ENCODE measurements at regions not wholly inside any gene's neighbourhood (a gene's known extent, or its start where the extent isn't known, plus 50 kb on each side); places are given as distances from the start of the nearest gene placed in this dataset.
A peak's percentile ranks its signal among the peaks of the same experiment; 100 is the strongest.

DNA sequence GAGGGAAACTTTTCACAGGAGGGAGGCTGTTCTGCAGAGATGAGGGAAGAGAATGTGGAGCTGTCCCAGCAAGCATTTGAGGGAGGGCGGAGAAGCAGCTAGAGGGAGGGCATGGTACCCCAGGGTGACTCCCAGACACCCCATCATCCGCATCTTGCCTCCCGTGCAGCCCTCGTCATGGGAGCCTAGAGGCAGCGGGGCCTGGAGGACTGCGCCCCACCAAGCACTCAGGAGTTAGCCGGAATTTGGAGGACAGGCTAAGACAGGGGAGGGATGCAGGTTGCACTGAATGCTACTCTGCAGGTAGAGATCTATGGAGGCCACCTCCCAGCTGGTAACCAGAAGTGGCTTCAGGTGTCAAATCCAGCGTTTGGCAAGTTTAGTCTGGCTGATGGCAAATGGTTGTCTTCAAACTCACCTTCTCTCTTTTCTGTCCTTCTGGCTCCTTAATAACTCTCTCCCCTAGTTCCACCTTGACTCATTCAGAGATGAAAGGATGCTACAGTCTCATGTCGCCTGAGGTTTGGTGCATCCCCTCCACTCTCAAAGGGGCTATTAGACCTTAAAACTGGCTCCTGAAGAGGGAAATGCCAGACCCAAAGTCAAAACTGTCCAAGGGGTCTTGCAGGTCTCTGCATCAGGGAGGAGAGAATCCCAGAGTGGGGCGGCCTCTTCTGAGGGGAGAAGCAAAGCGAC lies 155.9 kb upstream of the TLE3 start:
- no peak overlapping the region for H3K4me3 ChIP-seq (ENCODE audit: low read depth, poor library complexity, severe bottlenecking)
- WGBS, 2 donors, result 94 to 96% methylated on average over 11 of the region's 11 CpGs
- no peak for TF ChIP-seq POLR2A (IDR thresholded peaks at IDR 0.05)
- TF ChIP-seq, protein P1, sequence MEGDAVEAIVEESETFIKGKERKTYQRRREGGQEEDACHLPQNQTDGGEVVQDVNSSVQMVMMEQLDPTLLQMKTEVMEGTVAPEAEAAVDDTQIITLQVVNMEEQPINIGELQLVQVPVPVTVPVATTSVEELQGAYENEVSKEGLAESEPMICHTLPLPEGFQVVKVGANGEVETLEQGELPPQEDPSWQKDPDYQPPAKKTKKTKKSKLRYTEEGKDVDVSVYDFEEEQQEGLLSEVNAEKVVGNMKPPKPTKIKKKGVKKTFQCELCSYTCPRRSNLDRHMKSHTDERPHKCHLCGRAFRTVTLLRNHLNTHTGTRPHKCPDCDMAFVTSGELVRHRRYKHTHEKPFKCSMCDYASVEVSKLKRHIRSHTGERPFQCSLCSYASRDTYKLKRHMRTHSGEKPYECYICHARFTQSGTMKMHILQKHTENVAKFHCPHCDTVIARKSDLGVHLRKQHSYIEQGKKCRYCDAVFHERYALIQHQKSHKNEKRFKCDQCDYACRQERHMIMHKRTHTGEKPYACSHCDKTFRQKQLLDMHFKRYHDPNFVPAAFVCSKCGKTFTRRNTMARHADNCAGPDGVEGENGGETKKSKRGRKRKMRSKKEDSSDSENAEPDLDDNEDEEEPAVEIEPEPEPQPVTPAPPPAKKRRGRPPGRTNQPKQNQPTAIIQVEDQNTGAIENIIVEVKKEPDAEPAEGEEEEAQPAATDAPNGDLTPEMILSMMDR (IDR thresholded peaks at IDR 0.05), result no peak
- peak in 1 of 2 donors; percentile 81 for DNase-seq (ENCODE audit: low spot score in 2 of 2)
- intact Hi-C loops (cut with DNase I; ENCODE audit: low total_unique reads), result no loop called here

- DNase-seq (ENCODE audit: low spot score in 2 of 2), result peak in 1 of 2 donors; percentile 79
- TF ChIP-seq, protein P1 (IDR thresholded peaks at IDR 0.05), result no peak
- no peak for TF ChIP-seq POLR2A (IDR thresholded peaks at IDR 0.05)
- WGBS, 2 donors, result 81 to 93% methylated on average over 7 of the region's 7 CpGs
- intact Hi-C loops (cut with DNase I; ENCODE audit: low total_unique reads), result no loop called here
- no peak overlapping the region for H3K4me3 ChIP-seq (ENCODE audit: low read depth, poor library complexity, severe bottlenecking)
Observed at GRCh38 chr15:70252951-70253320, 155.2 kb upstream of the TLE3 start.

- WGBS, 2 donors, result 52 to 67% methylated on average over 15 to 18 of the region's 21 CpGs
- intact Hi-C loops (cut with DNase I; ENCODE audit: low total_unique reads), result no loop called here
- DNase-seq (ENCODE audit: low spot score in 2 of 2), result peak in 1 of 2 donors; percentile 82
- no peak for TF ChIP-seq POLR2A (IDR thresholded peaks at IDR 0.05)
- TF ChIP-seq, protein P1 (IDR thresholded peaks at IDR 0.05), result no peak
- no peak overlapping the region for H3K4me3 ChIP-seq (ENCODE audit: low read depth, poor library complexity, severe bottlenecking)
Observed at GRCh38 chr15:70252056-70252950, 154.6 kb upstream of the TLE3 start.

DNA sequence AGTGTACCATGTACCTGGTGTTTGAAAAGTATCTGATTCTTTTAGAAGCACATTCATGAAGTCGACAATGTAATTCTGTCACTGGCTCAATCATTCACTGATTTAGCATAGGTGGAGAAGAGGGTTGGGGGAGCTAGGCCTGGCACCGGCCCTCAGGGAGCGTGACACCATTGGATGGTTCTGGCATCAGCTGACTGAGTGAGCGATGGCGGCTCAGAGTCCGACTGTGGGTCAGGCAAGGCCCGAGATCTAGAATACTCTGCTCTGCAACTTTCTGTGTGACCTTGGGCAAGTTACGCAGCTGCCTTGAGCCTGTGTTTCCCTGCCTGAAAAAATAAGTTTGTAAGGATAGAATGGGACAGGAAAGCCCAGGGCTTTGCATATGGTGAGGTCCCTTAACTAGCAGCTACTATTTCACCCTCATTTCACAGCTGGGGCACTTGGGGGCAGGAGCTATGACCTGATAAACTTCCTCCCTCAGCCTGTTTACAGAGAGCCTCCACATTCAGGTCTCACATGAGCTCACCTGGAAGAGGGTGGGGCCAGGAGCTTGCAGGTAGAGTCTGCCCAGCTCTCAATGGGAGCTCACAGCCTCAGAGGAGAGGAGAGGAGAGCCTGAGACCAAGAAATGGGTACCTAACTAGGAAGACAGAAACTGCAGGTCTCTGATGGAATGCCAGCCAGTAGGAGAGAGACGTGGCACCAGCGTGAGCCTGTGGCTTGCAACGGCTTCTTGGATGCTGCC lies 153.7 kb upstream of the TLE3 start:
- peak in 1 of 2 donors; percentile 82 for DNase-seq (ENCODE audit: low spot score in 2 of 2)
- H3K4me3 ChIP-seq (ENCODE audit: low read depth, poor library complexity, severe bottlenecking), result no peak overlapping the region
- 84 to 86% methylated on average over 11 of the region's 11 CpGs for WGBS, 2 donors
- TF ChIP-seq POLR2A (IDR thresholded peaks at IDR 0.05), result no peak
- TF ChIP-seq, protein P1 (IDR thresholded peaks at IDR 0.05), result no peak
- intact Hi-C loops (cut with DNase I; ENCODE audit: low total_unique reads), result no loop called here

DNA sequence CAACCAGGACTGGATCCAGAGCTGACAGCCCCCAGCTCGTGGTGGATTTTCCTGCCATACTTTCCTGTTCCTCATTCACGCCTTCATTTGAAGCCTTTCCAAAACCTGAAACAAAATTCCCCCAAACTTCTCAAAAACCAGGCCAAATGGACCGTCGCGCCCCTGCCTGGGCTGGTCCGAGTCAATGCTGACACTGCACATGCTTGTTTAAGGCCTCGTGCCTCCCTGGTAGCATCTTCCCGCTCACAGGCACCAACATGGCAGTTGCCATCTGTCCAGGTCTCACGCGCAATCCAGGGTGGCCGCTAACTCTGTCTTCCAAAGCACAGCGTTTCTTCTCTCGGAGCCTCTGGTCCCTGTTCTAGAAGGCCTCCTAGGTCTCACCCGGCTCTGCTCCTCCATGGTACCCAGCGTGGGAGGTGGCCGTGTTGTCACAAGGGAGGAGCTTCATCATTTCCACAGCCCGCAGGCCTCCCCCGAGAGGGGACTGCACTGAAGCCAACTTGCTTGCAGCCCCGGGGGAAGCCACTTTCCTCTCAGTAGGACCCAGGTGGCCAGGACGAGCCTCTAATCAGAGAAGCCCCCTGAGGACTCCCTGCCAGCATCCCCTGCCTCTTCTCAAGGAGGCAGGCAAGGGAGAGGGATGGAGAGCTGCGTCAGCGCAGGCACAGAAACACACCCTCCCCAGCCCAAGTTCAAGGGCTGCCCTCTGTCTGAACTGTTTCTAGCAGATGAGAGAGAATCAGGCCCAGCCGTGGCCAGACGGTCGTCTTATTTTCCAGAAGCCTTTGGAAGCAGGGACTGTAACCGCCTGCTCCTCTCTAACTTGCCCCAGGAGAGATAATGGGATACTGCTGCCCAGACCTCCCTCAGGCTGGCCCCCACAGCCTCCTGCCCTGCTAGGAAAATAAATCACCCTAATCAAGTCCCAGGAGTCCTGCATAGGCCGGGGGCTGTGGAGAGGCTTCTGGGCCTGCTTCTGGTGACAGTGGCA lies 152.8 kb upstream of the TLE3 start:
- 82 to 90% methylated on average over 27 of the region's 27 CpGs for WGBS, 2 donors
- no peak overlapping the region for H3K4me3 ChIP-seq (ENCODE audit: low read depth, poor library complexity, severe bottlenecking)
- intact Hi-C loops (cut with DNase I; ENCODE audit: low total_unique reads), result no loop called here
- TF ChIP-seq, protein P1 (IDR thresholded peaks at IDR 0.05), result no peak
- TF ChIP-seq POLR2A (IDR thresholded peaks at IDR 0.05), result no peak
- DNase-seq (ENCODE audit: low spot score in 2 of 2), result peak in 1 of 2 donors; percentile 79
